Right lobe of liver (tissue), 4 donors: ENCODE measurements at regions not wholly inside any gene's neighbourhood (a gene's known extent, or its start where the extent isn't known, plus 50 kb on each side); places are given as distances from the start of the nearest gene placed in this dataset.

Experiments used
- POLR2A ChIP-seq: fragments of 450-650 bp; IDR thresholded peaks from one replicate; pipeline ENCODE4 v1.6.1; 2017; ENCODE audit warnings: antibody characterized with exemption, mild to moderate bottlenecking
- TF ChIP-seq, protein P1 (sequence below), 4 donors: fragments of 200-600 bp in 3 of 4; fragments of 450-650 bp in 1 of 4; IDR thresholded peaks; one replicate each; pipeline versions ENCODE4 v1.5.1 to v1.8.0; 2016 to 2022; ENCODE audit warnings: antibody characterized with exemption in 4 of 4, mild to moderate bottlenecking in 2 of 4
- donor health status: DM: no; HTN: no; CAD: no.
- donor health status: DM: no; HTN: no; CAD: no.
- donor health status: DM: no; HTN: yes; CAD: no.

DNA sequence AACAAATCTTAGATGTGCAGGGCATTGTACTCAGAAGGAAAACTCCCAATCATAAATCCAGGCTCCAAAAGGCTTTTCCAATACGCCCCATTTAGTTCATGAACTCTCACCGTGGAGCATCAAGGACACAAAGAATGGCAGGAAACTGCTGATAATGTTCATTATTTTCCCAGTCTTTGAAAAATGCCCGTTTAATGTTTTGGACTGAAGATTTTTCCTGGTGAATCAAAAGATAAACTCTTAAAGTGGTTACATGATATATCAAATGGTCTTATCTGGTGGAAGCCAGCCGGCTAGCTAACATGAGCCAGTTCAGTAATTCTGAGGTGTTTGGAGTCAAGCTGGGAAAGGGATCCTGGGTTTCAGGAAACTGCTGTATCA, 62.1 kb upstream of the AP1S2 start:
- TF ChIP-seq, protein P1, sequence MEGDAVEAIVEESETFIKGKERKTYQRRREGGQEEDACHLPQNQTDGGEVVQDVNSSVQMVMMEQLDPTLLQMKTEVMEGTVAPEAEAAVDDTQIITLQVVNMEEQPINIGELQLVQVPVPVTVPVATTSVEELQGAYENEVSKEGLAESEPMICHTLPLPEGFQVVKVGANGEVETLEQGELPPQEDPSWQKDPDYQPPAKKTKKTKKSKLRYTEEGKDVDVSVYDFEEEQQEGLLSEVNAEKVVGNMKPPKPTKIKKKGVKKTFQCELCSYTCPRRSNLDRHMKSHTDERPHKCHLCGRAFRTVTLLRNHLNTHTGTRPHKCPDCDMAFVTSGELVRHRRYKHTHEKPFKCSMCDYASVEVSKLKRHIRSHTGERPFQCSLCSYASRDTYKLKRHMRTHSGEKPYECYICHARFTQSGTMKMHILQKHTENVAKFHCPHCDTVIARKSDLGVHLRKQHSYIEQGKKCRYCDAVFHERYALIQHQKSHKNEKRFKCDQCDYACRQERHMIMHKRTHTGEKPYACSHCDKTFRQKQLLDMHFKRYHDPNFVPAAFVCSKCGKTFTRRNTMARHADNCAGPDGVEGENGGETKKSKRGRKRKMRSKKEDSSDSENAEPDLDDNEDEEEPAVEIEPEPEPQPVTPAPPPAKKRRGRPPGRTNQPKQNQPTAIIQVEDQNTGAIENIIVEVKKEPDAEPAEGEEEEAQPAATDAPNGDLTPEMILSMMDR (IDR thresholded peaks at IDR 0.05), result no peak
- no peak for TF ChIP-seq POLR2A
